HCT116 (cell line): ENCODE measurements at regions not wholly inside any gene's neighbourhood (a gene's known extent, or its start where the extent isn't known, plus 50 kb on each side); places are given as distances from the start of the nearest gene placed in this dataset.

Source experiments
- ATAC-seq: fragments of 200-7000 bp; cut with Tn5 transposase; 2 replicates; pipeline ENCODE4 v1.9.1; 2020; ENCODE audit warnings: mild to moderate bottlenecking, moderate library complexity
- BruUV-seq: library from RNA; stranded (reverse); fragments of 400-500 nt; replicated peaks from 2 replicates; lab custom pipeline; 2021; lab: Mats Ljungman, UMichigan
- CTCF ChIA-PET: fragments of 300-600 bp; sonication (Branson Sonifier 250); formaldehyde crosslinking; loops from one replicate; lab custom pipeline; 2021; ENCODE audit warnings: antibody characterized with exemption; lab: Charles Lee
- POLR2A ChIA-PET: fragments of 300-600, 350-600 bp; sonication (Branson Sonifier 250); formaldehyde crosslinking; loops from one replicate; lab custom pipeline; 2021; ENCODE audit warnings: antibody characterized with exemption; lab: Charles Lee
- RAD21 ChIA-PET, 2 experiments: fragments of 300-600 bp; sonication (Branson Sonifier 250); formaldehyde crosslinking; loops; one replicate each; lab custom pipeline; 2023; ENCODE audit warnings: low total read pairs in 2 of 2; ENCODE audit not compliant: uncharacterized antibody in 2 of 2, unreplicated experiment in 2 of 2, low non-redundant PET in 1 of 2; lab: Charles Lee
- DNase-seq: peaks from one replicate; pipeline ENCODE4 v3.0.0-alpha.2; 2010; ENCODE audit warnings: low read depth, low spot score
- H2AFZ ChIP-seq: fragments of 200-600 bp; shearing (Covaris generic), sonication (generic); 2 replicates; pipeline ENCODE4 v1.6.1; 2017; ENCODE audit warnings: low read depth, mixed run types, mixed read lengths, antibody characterized with exemption, low read length; ENCODE audit not compliant: poor library complexity, severe bottlenecking
- H3K27ac ChIP-seq: 2 replicates; pipeline ENCODE4 v1.5.1; 2012; ENCODE audit warnings: low read depth, low read length
- H3K27me3 ChIP-seq: fragments of 200-600 bp; sonication (generic); 2 replicates; pipeline ENCODE4 v1.6.1; 2016; ENCODE audit warnings: mixed run types, low read length, mixed read lengths; ENCODE audit not compliant: insufficient read depth
- H3K36me3 ChIP-seq, 2 experiments: fragments of 200-500 bp in 1 of 2; fragments of 200-600 bp in 1 of 2; sonication (Bioruptor generic) in 1 of 2; sonication (generic) in 1 of 2; 2 replicates each; pipeline versions ENCODE4 v1.5.1 to v1.6.1; 2014 to 2016; ENCODE audit warnings: low read length in 2 of 2, inconsistent platforms in 1 of 2, mixed read lengths in 1 of 2, mixed run types in 1 of 2; ENCODE audit not compliant: insufficient read depth in 2 of 2, control insufficient read depth in 1 of 2
- H3K4me1 ChIP-seq, 2 experiments: fragments of 200-600 bp in 1 of 2; sonication (generic) in 1 of 2; 2 replicates each; pipeline versions ENCODE4 v1.5.1 to v1.6.1; 2012 to 2017; ENCODE audit warnings: low read length in 2 of 2, inconsistent platforms in 1 of 2, mild to moderate bottlenecking in 1 of 2, mixed read lengths in 1 of 2, mixed run types in 1 of 2, moderate library complexity in 1 of 2; ENCODE audit not compliant: insufficient read depth in 2 of 2, control insufficient read depth in 1 of 2
- H3K4me2 ChIP-seq: fragments of 200-600 bp; sonication (generic); 2 replicates; pipeline ENCODE4 v1.6.1; 2017; ENCODE audit warnings: mixed run types, low read length, mixed read lengths
- H3K4me3 ChIP-seq, 2 experiments: fragments of 200-600 bp in 1 of 2; sonication (generic) in 1 of 2; replicated peaks in 1 of 2; 2 replicates each; pipeline ENCODE4 v1.5.1; 2011 to 2016; ENCODE audit warnings: low read length in 2 of 2, control low read depth in 1 of 2, low read depth in 1 of 2, mild to moderate bottlenecking in 1 of 2, mixed read lengths in 1 of 2, mixed run types in 1 of 2
- H3K79me2 ChIP-seq: fragments of 200-600 bp; sonication (generic); 2 replicates; pipeline ENCODE4 v1.6.1; 2017; ENCODE audit warnings: mild to moderate bottlenecking, mixed run types, low read length, moderate library complexity, mixed read lengths; ENCODE audit not compliant: insufficient read depth
- H3K9ac ChIP-seq: fragments of 200-600 bp; sonication (generic); 2 replicates; pipeline ENCODE4 v1.6.1; 2016; ENCODE audit warnings: low read length, mixed read lengths
- H3K9me2 ChIP-seq: fragments of 200-600 bp; sonication (generic), shearing (Covaris generic); 2 replicates; pipeline ENCODE4 v1.6.1; 2017; ENCODE audit warnings: mixed run types, mild to moderate bottlenecking, moderate library complexity; ENCODE audit not compliant: insufficient read depth
- H3K9me3 ChIP-seq, 2 experiments: fragments of 200-500 bp in 1 of 2; fragments of 200-600 bp in 1 of 2; sonication (Bioruptor generic) in 1 of 2; sonication (generic) in 1 of 2; 2 replicates each; pipeline ENCODE4 v1.6.1; 2014 to 2017; ENCODE audit warnings: low read length in 2 of 2, mixed read lengths in 2 of 2, inconsistent platforms in 1 of 2, low read depth in 1 of 2, mild to moderate bottlenecking in 1 of 2, mixed run types in 1 of 2, moderate library complexity in 1 of 2; ENCODE audit not compliant: control insufficient read depth in 1 of 2, insufficient read depth in 1 of 2
- H4K20me1 ChIP-seq: fragments of 200-600 bp; sonication (generic), shearing (Covaris generic); 2 replicates; pipeline ENCODE4 v1.6.1; 2017; ENCODE audit warnings: mixed run types, mild to moderate bottlenecking, moderate library complexity; ENCODE audit not compliant: insufficient read depth
- ATF3 ChIP-seq: IDR thresholded peaks from 2 replicates; pipeline ENCODE4 v1.6.1; 2012
- CEBPB ChIP-seq: IDR thresholded peaks from 2 replicates; pipeline ENCODE4 v1.6.1; 2012; ENCODE audit warnings: low read depth
- CTCF ChIP-seq, 3 experiments: fragments of 200-600 bp in 1 of 3; sonication (generic) in 1 of 3; IDR thresholded peaks in 2 of 3; conservative IDR thresholded peaks in 1 of 3; 2 replicates each; pipeline ENCODE4 v1.5.1; 2012 to 2017; ENCODE audit warnings: low read depth in 2 of 3, low read length in 2 of 3, antibody characterized with exemption in 1 of 3, borderline replicate concordance in 1 of 3, control low read depth in 1 of 3, mild to moderate bottlenecking in 1 of 3, mixed read lengths in 1 of 3, mixed run types in 1 of 3, moderate library complexity in 1 of 3; ENCODE audit not compliant: insufficient read depth in 1 of 3
- EZH2 ChIP-seq: fragments of 200-600 bp; sonication (generic); IDR thresholded peaks from 2 replicates; pipeline ENCODE4 v1.6.1; 2017; ENCODE audit warnings: antibody characterized with exemption, mixed run types
- FOSL1 ChIP-seq: IDR thresholded peaks from 2 replicates; pipeline ENCODE4 v1.6.1; 2012; ENCODE audit warnings: low read depth
- JUND ChIP-seq: IDR thresholded peaks from 2 replicates; pipeline ENCODE4 v1.6.1; 2012
- POLR2A ChIP-seq: IDR thresholded peaks from 2 replicates; pipeline ENCODE4 v1.7.0; 2011; ENCODE audit warnings: borderline replicate concordance; ENCODE audit not compliant: insufficient read depth, insufficient read length; ENCODE audit errors: extremely low read depth
- RAD21 ChIP-seq: IDR thresholded peaks from 2 replicates; pipeline ENCODE4 v1.6.1; 2012; ENCODE audit warnings: low read depth, mild to moderate bottlenecking
- SIN3A ChIP-seq: IDR thresholded peaks from 2 replicates; pipeline ENCODE4 v1.6.1; 2012; ENCODE audit warnings: low read depth
- SP1 ChIP-seq: IDR thresholded peaks from 2 replicates; pipeline ENCODE4 v1.6.1; 2012; ENCODE audit warnings: low read depth
- YY1 ChIP-seq: IDR thresholded peaks from 2 replicates; pipeline ENCODE4 v1.6.1; 2011; ENCODE audit warnings: low read length, low read depth, moderate library complexity, mild to moderate bottlenecking; ENCODE audit not compliant: insufficient replicate concordance; ENCODE audit errors: extremely low read depth
- ZFX ChIP-seq: fragments of 450-650 bp; IDR thresholded peaks from 2 replicates; pipeline ENCODE4 v1.6.1; 2017
- intact Hi-C: fragments of 100-400 bp; cut with micrococcal nuclease; formaldehyde crosslinking; loops from 2 replicates; pipeline ENCODE4 v1.10.0; 2022
- TF ChIP-seq, protein P1 (sequence below): IDR thresholded peaks from 2 replicates; pipeline ENCODE4 v1.6.1; 2011; ENCODE audit warnings: mild to moderate bottlenecking, low read length, moderate library complexity; ENCODE audit not compliant: insufficient replicate concordance; ENCODE audit errors: extremely low read depth
- TF ChIP-seq, protein P2 (sequence below): IDR thresholded peaks from 2 replicates; pipeline ENCODE4 v1.6.1; 2012

- no peak for DNase-seq
- ATAC-seq, result no peak
- H2AFZ ChIP-seq, result no peak overlapping the region
Measured at GRCh38 chr4:60723796-60724195, 476.3 kb upstream of the ADGRL3 start.

More at GRCh38 chr4:60723796-60724195, 476.3 kb upstream of the ADGRL3 start:
- no TSS peak for BruUV-seq
- no peaks in the 10 kb centered on the region for H4K20me1 ChIP-seq
- H3K27ac ChIP-seq, result no peak overlapping the region
- no peak overlapping the region for H3K4me3 ChIP-seq
- no peak for TF ChIP-seq EZH2
- TF ChIP-seq CEBPB, result no peak
- no peak for TF ChIP-seq SIN3A
- no peak for TF ChIP-seq YY1
- TF ChIP-seq JUND, result no peak
- no peak for TF ChIP-seq ZFX
- no peak for TF ChIP-seq ATF3
- TF ChIP-seq, protein P1, sequence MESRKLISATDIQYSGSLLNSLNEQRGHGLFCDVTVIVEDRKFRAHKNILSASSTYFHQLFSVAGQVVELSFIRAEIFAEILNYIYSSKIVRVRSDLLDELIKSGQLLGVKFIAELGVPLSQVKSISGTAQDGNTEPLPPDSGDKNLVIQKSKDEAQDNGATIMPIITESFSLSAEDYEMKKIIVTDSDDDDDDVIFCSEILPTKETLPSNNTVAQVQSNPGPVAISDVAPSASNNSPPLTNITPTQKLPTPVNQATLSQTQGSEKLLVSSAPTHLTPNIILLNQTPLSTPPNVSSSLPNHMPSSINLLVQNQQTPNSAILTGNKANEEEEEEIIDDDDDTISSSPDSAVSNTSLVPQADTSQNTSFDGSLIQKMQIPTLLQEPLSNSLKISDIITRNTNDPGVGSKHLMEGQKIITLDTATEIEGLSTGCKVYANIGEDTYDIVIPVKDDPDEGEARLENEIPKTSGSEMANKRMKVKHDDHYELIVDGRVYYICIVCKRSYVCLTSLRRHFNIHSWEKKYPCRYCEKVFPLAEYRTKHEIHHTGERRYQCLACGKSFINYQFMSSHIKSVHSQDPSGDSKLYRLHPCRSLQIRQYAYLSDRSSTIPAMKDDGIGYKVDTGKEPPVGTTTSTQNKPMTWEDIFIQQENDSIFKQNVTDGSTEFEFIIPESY, result no peak
- no peak for TF ChIP-seq POLR2A
- no peak for TF ChIP-seq RAD21
- TF ChIP-seq SP1, result no peak
- TF ChIP-seq, protein P2, sequence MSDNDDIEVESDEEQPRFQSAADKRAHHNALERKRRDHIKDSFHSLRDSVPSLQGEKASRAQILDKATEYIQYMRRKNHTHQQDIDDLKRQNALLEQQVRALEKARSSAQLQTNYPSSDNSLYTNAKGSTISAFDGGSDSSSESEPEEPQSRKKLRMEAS, result no peak
- no peak for TF ChIP-seq CTCF (IDR thresholded peaks at IDR 0.05 in 2 of 3, conservative IDR thresholded peaks at IDR 0.05 in 1 of 3; ENCODE audit: borderline replicate concordance in 1 of 3, insufficient read depth in 1 of 3, low read depth in 2 of 3, low read length in 2 of 3)
- TF ChIP-seq FOSL1, result no peak
- CTCF ChIA-PET, result no interaction called here
- H3K9ac ChIP-seq, result no peak overlapping the region
- intact Hi-C loops, result no loop called here
- POLR2A ChIA-PET, result no interaction called here
- no peaks in the 10 kb centered on the region for H3K9me2 ChIP-seq
- RAD21 ChIA-PET, result no interaction called here
- no peaks in the 10 kb centered on the region for H3K4me1 ChIP-seq
- no peaks in the 10 kb centered on the region for H3K27me3 ChIP-seq
- no peak overlapping the region for H3K4me2 ChIP-seq
- H3K9me3 ChIP-seq, result peaks cover 0 to 12% of the 10 kb centered on the region in 2 experiments; a peak in 3 of 4 replicates
- H3K36me3 ChIP-seq, result no peaks in the 10 kb centered on the region
- no peaks in the 10 kb centered on the region for H3K79me2 ChIP-seq
